GM12874 (cell line): ENCODE measurements at regions not wholly inside any gene's neighbourhood (a gene's known extent, or its start where the extent isn't known, plus 50 kb on each side); places are given as distances from the start of the nearest gene placed in this dataset.

Experiments
- CTCF ChIP-seq: IDR thresholded peaks from 2 replicates; pipeline ENCODE4 v1.5.1; 2011; ENCODE audit warnings: low read depth, mild to moderate bottlenecking, control low read depth, low read length, moderate library complexity; ENCODE audit not compliant: insufficient read depth

- no peak for TF ChIP-seq CTCF
Measured at GRCh38 chr3:82293435-82293834, 532.0 kb upstream of the GBE1 start.

GRCh38 chr3:82287562-82287961 lies 526.1 kb upstream of the GBE1 start:
- TF ChIP-seq CTCF: no peak

- no peak for TF ChIP-seq CTCF
Measured at GRCh38 chr3:82281205-82281604, 519.8 kb upstream of the GBE1 start.

GRCh38 chr3:82276992-82277391 lies 515.5 kb upstream of the GBE1 start:
- TF ChIP-seq CTCF: no peak

GRCh38 chr3:82274897-82275296 lies 513.5 kb upstream of the GBE1 start:
- TF ChIP-seq CTCF: no peak

- TF ChIP-seq CTCF: no peak
Measured at GRCh38 chr3:82265747-82266146, 504.3 kb upstream of the GBE1 start.

- no peak for TF ChIP-seq CTCF
Measured at GRCh38 chr3:82262193-82262592, 500.7 kb upstream of the GBE1 start.

GRCh38 chr3:82261637-82262036 lies 500.2 kb upstream of the GBE1 start:
- no peak for TF ChIP-seq CTCF
